HepG2 (cell line): ENCODE measurements at regions not wholly inside any gene's neighbourhood (a gene's known extent, or its start where the extent isn't known, plus 50 kb on each side); places are given as distances from the start of the nearest gene placed in this dataset.

Experiments
- ATAC-seq: fragments of 200-7000 bp; cut with Tn5 transposase; 3 replicates; pipeline ENCODE4 v1.9.1; 2020; ENCODE audit warnings: mild to moderate bottlenecking, moderate library complexity
- BruUV-seq: library from RNA; stranded (reverse); fragments of 400-500 nt; replicated peaks from 2 replicates; lab custom pipeline; 2021; lab: Mats Ljungman, UMichigan
- CTCF ChIA-PET: fragments of 300-600 bp; formaldehyde crosslinking; extraction: SDS; loops from one replicate; lab custom pipeline; 2021; ENCODE audit warnings: low total read pairs, inconsistent platforms, low intra/inter-chr PET ratio; lab: Yijun Ruan, JAX
- POLR2A ChIA-PET: fragments of 350-600 bp; sonication (Branson Sonifier 250); formaldehyde crosslinking; loops from one replicate; lab custom pipeline; 2020; ENCODE audit warnings: antibody characterized with exemption, inconsistent platforms; lab: Yijun Ruan, JAX
- DNase-seq: peaks from one replicate; pipeline ENCODE4 v3.0.0-alpha.2; 2015; ENCODE audit warnings: low spot score
- FAIRE-seq: peaks from 3 replicates; lab custom pipeline; 2011; peaks lifted over from hg19 to GRCh38; lab: Jason Lieb, UNC
- H2AFZ ChIP-seq: one replicate; pipeline ENCODE4 v1.6.1; 2011; ENCODE audit warnings: low read length, inconsistent platforms
- H3K27ac ChIP-seq: fragments of 300-600 bp; 3 replicates; pipeline ENCODE4 v1.8.0; 2011; ENCODE audit warnings: mixed run types, mild to moderate bottlenecking, mixed read lengths, low read length, inconsistent platforms; ENCODE audit not compliant: insufficient read depth; ENCODE audit errors: extremely low read length
- H3K27me3 ChIP-seq, 2 experiments: fragments of 200-600 bp in 1 of 2; 2 replicates in 1 of 2; 3 replicates in 1 of 2; pipeline versions ENCODE4 v1.6.0 to v1.8.0; 2011; ENCODE audit warnings: low read length in 2 of 2, mild to moderate bottlenecking in 2 of 2, moderate library complexity in 2 of 2, inconsistent platforms in 1 of 2; ENCODE audit not compliant: insufficient read depth in 2 of 2, control insufficient read depth in 1 of 2
- H3K36me3 ChIP-seq, 2 experiments: fragments of 200-600 bp in 1 of 2; replicated peaks in 1 of 2; 2 replicates in 1 of 2; 3 replicates in 1 of 2; pipeline versions ENCODE4 v1.5.1 to v1.8.0; 2011; ENCODE audit warnings: low read length in 2 of 2, inconsistent platforms in 1 of 2; ENCODE audit not compliant: insufficient read depth in 2 of 2, control insufficient read depth in 1 of 2
- H3K4me1 ChIP-seq: 2 replicates; pipeline ENCODE4 v1.5.1; 2012; ENCODE audit warnings: low read length, inconsistent platforms; ENCODE audit not compliant: insufficient read depth
- H3K4me2 ChIP-seq: 2 replicates; pipeline ENCODE4 v1.6.0; 2011; ENCODE audit warnings: low read depth, low read length, inconsistent platforms
- H3K4me3 ChIP-seq, 3 experiments: fragments of 200-600 bp in 1 of 3; sonication (generic), shearing (Covaris generic) in 1 of 3; replicated peaks in 1 of 3; 2 replicates each; pipeline ENCODE4 v1.5.1; 2011 to 2016; ENCODE audit warnings: low read length in 3 of 3, inconsistent platforms in 2 of 3, low read depth in 2 of 3, mild to moderate bottlenecking in 2 of 3, control low read depth in 1 of 3, mixed read lengths in 1 of 3; ENCODE audit not compliant: insufficient read depth in 1 of 3
- H3K79me2 ChIP-seq: one replicate; pipeline ENCODE4 v1.6.1; 2011; ENCODE audit warnings: low read length, inconsistent platforms; ENCODE audit not compliant: insufficient read depth
- H3K9ac ChIP-seq: 2 replicates; pipeline ENCODE4 v1.6.0; 2011; ENCODE audit warnings: mild to moderate bottlenecking, low read depth, low read length, inconsistent platforms; ENCODE audit not compliant: insufficient read depth
- H3K9me3 ChIP-seq: 2 replicates; pipeline ENCODE4 v1.5.1; 2012; ENCODE audit warnings: mild to moderate bottlenecking, low read length
- H4K20me1 ChIP-seq: 2 replicates; pipeline ENCODE4 v1.6.0; 2011; ENCODE audit warnings: inconsistent platforms, mild to moderate bottlenecking, low read length, moderate library complexity; ENCODE audit not compliant: insufficient read depth
- SOX6 ChIP-seq, 2 experiments: fragments of 450-650 bp in 1 of 2; sonication (generic) in 1 of 2; formaldehyde crosslinking in 1 of 2; IDR thresholded peaks; 2 replicates each; pipeline versions ENCODE4 v1.4.0 to v1.6.1; 2017 to 2020; ENCODE audit warnings: antibody characterized with exemption in 1 of 2, mild to moderate bottlenecking in 1 of 2, missing genetic modification reagents in 1 of 2
- ZMYM4 ChIP-seq: sonication (generic); formaldehyde crosslinking; IDR thresholded peaks from 2 replicates; pipeline ENCODE4 v1.8.1; 2023; ENCODE audit warnings: mild to moderate bottlenecking, missing genetic modification reagents
- ZNF224 ChIP-seq: sonication (generic); formaldehyde crosslinking; IDR thresholded peaks from 2 replicates; pipeline ENCODE4 v1.5.0; 2020; ENCODE audit warnings: mild to moderate bottlenecking, missing genetic modification reagents
- WGBS: methylation state at CpG from one replicate; pipeline ENCODE4 v1.1.6; 2017; ENCODE audit warnings: low lambda C conversion rate; 5-methylcytosine and 5-hydroxymethylcytosine counted together
- in situ Hi-C: cut with HindIII; loops from 2 replicates; pipeline ENCODE4 v1.10.0; 2017; ENCODE audit warnings: low pct_unique_long_range_greater_than_20kb; ENCODE audit not compliant: extremely low pct_ligation_motif_present
- intact Hi-C: fragments of 100-400 bp; cut with micrococcal nuclease; formaldehyde crosslinking; loops from one replicate; pipeline ENCODE4 v1.10.0; 2022; ENCODE audit not compliant: unreplicated experiment
- TF ChIP-seq, protein P1 (sequence below): sonication (generic); formaldehyde crosslinking; IDR thresholded peaks from 2 replicates; pipeline ENCODE4 v1.9.0; 2021; ENCODE audit warnings: mild to moderate bottlenecking, missing genetic modification reagents
- TF ChIP-seq, protein P2 (sequence below): fragments of 450-650 bp; IDR thresholded peaks from 2 replicates; pipeline ENCODE4 v1.6.1; 2016
- TF ChIP-seq, protein P3 (sequence below): sonication (generic); formaldehyde crosslinking; IDR thresholded peaks from 2 replicates; pipeline ENCODE4 v1.4.0; 2020; ENCODE audit warnings: low read depth, mild to moderate bottlenecking, missing genetic modification reagents
- TF ChIP-seq, protein P4 (sequence below): fragments of 450-650 bp; IDR thresholded peaks from 2 replicates; pipeline ENCODE4 v1.6.1; 2017

DNA sequence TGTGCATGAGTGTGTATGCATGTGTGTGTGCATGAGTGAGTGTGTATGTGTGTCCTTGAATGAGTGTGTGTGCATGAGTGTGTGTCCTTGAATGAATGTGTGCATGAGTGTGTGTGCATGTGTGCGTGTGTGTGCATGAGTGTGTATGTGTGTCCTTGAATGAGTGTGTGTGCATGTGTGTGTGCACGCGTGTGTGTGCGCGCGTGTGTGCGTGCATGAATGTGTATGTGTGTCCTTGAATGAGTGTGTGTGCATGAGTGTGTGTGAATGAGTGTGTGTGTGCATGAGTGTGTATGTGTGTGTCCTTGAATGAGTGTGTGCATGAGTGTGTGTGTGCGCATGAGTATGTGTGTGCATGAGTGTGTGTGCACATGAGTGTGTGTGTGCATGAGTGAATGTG is 271.9 kb downstream of the RNF144A start:
- ChIA-PET CTCF (no interaction called here), POLR2A (no interaction called here)
- FAIRE-seq (no peak), DNase-seq (no peak), ATAC-seq (no peak)
- H3K9ac ChIP-seq = no peak overlapping the region
- no peaks in the 10 kb centered on the region for H4K20me1 ChIP-seq
- H3K79me2 ChIP-seq = no peaks in the 10 kb centered on the region
- no peak overlapping the region for H3K4me3 ChIP-seq
- no peaks in the 10 kb centered on the region for H3K36me3 ChIP-seq
- H3K9me3 ChIP-seq = no peaks in the 10 kb centered on the region
- no peaks in the 10 kb centered on the region for H3K27me3 ChIP-seq
- H2AFZ ChIP-seq = no peak overlapping the region
- 84% methylated on average over 8 of the region's 8 CpGs for WGBS
- H3K4me1 ChIP-seq = no peaks in the 10 kb centered on the region
- in situ Hi-C loops = no loop called here
- no TSS peak for BruUV-seq
- intact Hi-C loops = no loop called here
- H3K4me2 ChIP-seq = no peak overlapping the region
- no peak overlapping the region for H3K27ac ChIP-seq
- TF ChIP-seq, protein P1, sequence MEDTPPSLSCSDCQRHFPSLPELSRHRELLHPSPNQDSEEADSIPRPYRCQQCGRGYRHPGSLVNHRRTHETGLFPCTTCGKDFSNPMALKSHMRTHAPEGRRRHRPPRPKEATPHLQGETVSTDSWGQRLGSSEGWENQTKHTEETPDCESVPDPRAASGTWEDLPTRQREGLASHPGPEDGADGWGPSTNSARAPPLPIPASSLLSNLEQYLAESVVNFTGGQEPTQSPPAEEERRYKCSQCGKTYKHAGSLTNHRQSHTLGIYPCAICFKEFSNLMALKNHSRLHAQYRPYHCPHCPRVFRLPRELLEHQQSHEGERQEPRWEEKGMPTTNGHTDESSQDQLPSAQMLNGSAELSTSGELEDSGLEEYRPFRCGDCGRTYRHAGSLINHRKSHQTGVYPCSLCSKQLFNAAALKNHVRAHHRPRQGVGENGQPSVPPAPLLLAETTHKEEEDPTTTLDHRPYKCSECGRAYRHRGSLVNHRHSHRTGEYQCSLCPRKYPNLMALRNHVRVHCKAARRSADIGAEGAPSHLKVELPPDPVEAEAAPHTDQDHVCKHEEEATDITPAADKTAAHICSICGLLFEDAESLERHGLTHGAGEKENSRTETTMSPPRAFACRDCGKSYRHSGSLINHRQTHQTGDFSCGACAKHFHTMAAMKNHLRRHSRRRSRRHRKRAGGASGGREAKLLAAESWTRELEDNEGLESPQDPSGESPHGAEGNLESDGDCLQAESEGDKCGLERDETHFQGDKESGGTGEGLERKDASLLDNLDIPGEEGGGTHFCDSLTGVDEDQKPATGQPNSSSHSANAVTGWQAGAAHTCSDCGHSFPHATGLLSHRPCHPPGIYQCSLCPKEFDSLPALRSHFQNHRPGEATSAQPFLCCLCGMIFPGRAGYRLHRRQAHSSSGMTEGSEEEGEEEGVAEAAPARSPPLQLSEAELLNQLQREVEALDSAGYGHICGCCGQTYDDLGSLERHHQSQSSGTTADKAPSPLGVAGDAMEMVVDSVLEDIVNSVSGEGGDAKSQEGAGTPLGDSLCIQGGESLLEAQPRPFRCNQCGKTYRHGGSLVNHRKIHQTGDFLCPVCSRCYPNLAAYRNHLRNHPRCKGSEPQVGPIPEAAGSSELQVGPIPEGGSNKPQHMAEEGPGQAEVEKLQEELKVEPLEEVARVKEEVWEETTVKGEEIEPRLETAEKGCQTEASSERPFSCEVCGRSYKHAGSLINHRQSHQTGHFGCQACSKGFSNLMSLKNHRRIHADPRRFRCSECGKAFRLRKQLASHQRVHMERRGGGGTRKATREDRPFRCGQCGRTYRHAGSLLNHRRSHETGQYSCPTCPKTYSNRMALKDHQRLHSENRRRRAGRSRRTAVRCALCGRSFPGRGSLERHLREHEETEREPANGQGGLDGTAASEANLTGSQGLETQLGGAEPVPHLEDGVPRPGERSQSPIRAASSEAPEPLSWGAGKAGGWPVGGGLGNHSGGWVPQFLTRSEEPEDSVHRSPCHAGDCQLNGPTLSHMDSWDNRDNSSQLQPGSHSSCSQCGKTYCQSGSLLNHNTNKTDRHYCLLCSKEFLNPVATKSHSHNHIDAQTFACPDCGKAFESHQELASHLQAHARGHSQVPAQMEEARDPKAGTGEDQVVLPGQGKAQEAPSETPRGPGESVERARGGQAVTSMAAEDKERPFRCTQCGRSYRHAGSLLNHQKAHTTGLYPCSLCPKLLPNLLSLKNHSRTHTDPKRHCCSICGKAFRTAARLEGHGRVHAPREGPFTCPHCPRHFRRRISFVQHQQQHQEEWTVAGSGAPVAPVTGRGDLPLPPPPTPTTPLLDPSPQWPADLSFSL = peak; percentile 57; the same call in 1 of the 2 replicates
- TF ChIP-seq, protein P2, sequence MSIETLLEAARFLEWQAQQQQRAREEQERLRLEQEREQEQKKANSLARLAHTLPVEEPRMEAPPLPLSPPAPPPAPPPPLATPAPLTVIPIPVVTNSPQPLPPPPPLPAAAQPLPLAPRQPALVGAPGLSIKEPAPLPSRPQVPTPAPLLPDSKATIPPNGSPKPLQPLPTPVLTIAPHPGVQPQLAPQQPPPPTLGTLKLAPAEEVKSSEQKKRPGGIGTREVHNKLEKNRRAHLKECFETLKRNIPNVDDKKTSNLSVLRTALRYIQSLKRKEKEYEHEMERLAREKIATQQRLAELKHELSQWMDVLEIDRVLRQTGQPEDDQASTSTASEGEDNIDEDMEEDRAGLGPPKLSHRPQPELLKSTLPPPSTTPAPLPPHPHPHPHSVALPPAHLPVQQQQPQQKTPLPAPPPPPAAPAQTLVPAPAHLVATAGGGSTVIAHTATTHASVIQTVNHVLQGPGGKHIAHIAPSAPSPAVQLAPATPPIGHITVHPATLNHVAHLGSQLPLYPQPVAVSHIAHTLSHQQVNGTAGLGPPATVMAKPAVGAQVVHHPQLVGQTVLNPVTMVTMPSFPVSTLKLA = 0 out of 2 replicates have a peak, but pooled peaks have one; percentile 6
- TF ChIP-seq, protein P3, sequence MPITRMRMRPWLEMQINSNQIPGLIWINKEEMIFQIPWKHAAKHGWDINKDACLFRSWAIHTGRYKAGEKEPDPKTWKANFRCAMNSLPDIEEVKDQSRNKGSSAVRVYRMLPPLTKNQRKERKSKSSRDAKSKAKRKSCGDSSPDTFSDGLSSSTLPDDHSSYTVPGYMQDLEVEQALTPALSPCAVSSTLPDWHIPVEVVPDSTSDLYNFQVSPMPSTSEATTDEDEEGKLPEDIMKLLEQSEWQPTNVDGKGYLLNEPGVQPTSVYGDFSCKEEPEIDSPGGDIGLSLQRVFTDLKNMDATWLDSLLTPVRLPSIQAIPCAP (CRISPR knock-in tag) = no peak
- TF ChIP-seq, protein P4, sequence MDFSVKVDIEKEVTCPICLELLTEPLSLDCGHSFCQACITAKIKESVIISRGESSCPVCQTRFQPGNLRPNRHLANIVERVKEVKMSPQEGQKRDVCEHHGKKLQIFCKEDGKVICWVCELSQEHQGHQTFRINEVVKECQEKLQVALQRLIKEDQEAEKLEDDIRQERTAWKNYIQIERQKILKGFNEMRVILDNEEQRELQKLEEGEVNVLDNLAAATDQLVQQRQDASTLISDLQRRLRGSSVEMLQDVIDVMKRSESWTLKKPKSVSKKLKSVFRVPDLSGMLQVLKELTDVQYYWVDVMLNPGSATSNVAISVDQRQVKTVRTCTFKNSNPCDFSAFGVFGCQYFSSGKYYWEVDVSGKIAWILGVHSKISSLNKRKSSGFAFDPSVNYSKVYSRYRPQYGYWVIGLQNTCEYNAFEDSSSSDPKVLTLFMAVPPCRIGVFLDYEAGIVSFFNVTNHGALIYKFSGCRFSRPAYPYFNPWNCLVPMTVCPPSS = 0 out of 2 replicates have a peak, but pooled peaks have one; percentile 67
- TF ChIP-seq ZMYM4 (CRISPR knock-in tag) = no peak
- no peak for TF ChIP-seq ZNF224
- 0 out of 2 replicates have a peak, but pooled peaks have one; percentile 35 for TF ChIP-seq SOX6 (IDR thresholded peaks at IDR 0.05)
- TF ChIP-seq SOX6 (CRISPR knock-in tag; IDR thresholded peaks at IDR 0.05) = no peak
